Keratinocyte (primary cell): ENCODE measurements at regions not wholly inside any gene's neighbourhood (a gene's known extent, or its start where the extent isn't known, plus 50 kb on each side); places are given as distances from the start of the nearest gene placed in this dataset.

Experiments used
- DNase-seq: peaks from one replicate; pipeline ENCODE4 v3.0.0-alpha.2; 2011; ENCODE audit warnings: low read depth, missing footprints, low spot score
- FAIRE-seq: peaks from 2 replicates; lab custom pipeline; 2011; peaks lifted over from hg19 to GRCh38; lab: Jason Lieb, UNC
- H2AFZ ChIP-seq: 2 replicates; pipeline ENCODE4 v1.6.0; 2012; ENCODE audit warnings: low read length, control low read depth, inconsistent platforms; ENCODE audit not compliant: control insufficient read depth
- H3K27ac ChIP-seq: 2 replicates; pipeline ENCODE4 v1.5.1; 2011; ENCODE audit warnings: low read length; ENCODE audit not compliant: control insufficient read depth, insufficient read depth
- H3K27me3 ChIP-seq: 3 replicates; pipeline ENCODE4 v1.6.0; 2011; ENCODE audit warnings: low read length; ENCODE audit not compliant: control insufficient read depth, insufficient read depth; ENCODE audit errors: extremely low read depth
- H3K36me3 ChIP-seq, 2 experiments: 2 replicates in 1 of 2; 3 replicates in 1 of 2; pipeline ENCODE4 v1.5.1; 2011; ENCODE audit warnings: low read length in 2 of 2, mild to moderate bottlenecking in 1 of 2; ENCODE audit not compliant: control insufficient read depth in 2 of 2, insufficient read depth in 2 of 2; ENCODE audit errors: extremely low read depth in 1 of 2
- H3K4me1 ChIP-seq: 3 replicates; pipeline ENCODE4 v1.5.1; 2011; ENCODE audit warnings: low read length; ENCODE audit not compliant: control insufficient read depth, insufficient read depth; ENCODE audit errors: extremely low read depth
- H3K4me2 ChIP-seq: 3 replicates; pipeline ENCODE4 v1.6.0; 2011; ENCODE audit warnings: low read depth, low read length; ENCODE audit not compliant: control insufficient read depth, insufficient read depth; ENCODE audit errors: extremely low read depth
- H3K4me3 ChIP-seq, 3 experiments: fragments of 200-600 bp in 1 of 3; sonication (generic) in 1 of 3; 2 replicates in 2 of 3; 3 replicates in 1 of 3; pipeline ENCODE4 v1.5.1; 2011 to 2016; ENCODE audit warnings: low read length in 3 of 3, mild to moderate bottlenecking in 3 of 3, control low read depth in 2 of 3, inconsistent platforms in 1 of 3, low read depth in 1 of 3, mixed read lengths in 1 of 3, mixed run types in 1 of 3, moderate library complexity in 1 of 3; ENCODE audit not compliant: control insufficient read depth in 2 of 3, insufficient read depth in 2 of 3; ENCODE audit errors: extremely low read depth in 1 of 3
- H3K79me2 ChIP-seq: 2 replicates; pipeline ENCODE4 v1.6.0; 2012; ENCODE audit warnings: low read length; ENCODE audit not compliant: control insufficient read depth, insufficient read depth
- H3K9ac ChIP-seq: 3 replicates; pipeline ENCODE4 v1.6.0; 2011; ENCODE audit warnings: low read length; ENCODE audit not compliant: control insufficient read depth, insufficient read depth; ENCODE audit errors: extremely low read depth
- H3K9me1 ChIP-seq: 3 replicates; pipeline ENCODE4 v1.6.0; 2011; ENCODE audit warnings: low read length; ENCODE audit not compliant: control insufficient read depth, insufficient read depth; ENCODE audit errors: extremely low read depth
- H3K9me3 ChIP-seq: 2 replicates; pipeline ENCODE4 v1.5.1; 2012; ENCODE audit warnings: low read depth, low read length; ENCODE audit not compliant: control insufficient read depth
- H4K20me1 ChIP-seq: 3 replicates; pipeline ENCODE4 v1.6.0; 2011; ENCODE audit warnings: low read length; ENCODE audit not compliant: control insufficient read depth, insufficient read depth; ENCODE audit errors: extremely low read depth
- CTCF ChIP-seq, 3 experiments: IDR thresholded peaks in 1 of 3; conservative IDR thresholded peaks in 1 of 3; optimal IDR thresholded peaks in 1 of 3; 2 replicates in 2 of 3; 3 replicates in 1 of 3; pipeline versions ENCODE3 to v1.5.1; 2011; ENCODE audit warnings: low read length in 3 of 3, mild to moderate bottlenecking in 3 of 3, moderate library complexity in 2 of 3, control low read depth in 1 of 3, inconsistent platforms in 1 of 3; ENCODE audit not compliant: insufficient read depth in 2 of 3; ENCODE audit errors: extremely low read depth in 1 of 3
- EZH2 ChIP-seq: IDR thresholded peaks from one replicate; pipeline ENCODE4 v1.6.1; 2012; ENCODE audit warnings: inconsistent platforms, mild to moderate bottlenecking, low read length, moderate library complexity
- dilution Hi-C: fragments of 300-500 bp; cut with MboI; formaldehyde crosslinking; loops from one replicate; pipeline ENCODE4 v1.7.0; 2020; ENCODE audit warnings: low sequenced_read_pairs; ENCODE audit not compliant: extremely low pct_ligation_motif_present

GRCh38 chr6:8642131-8642530 lies 206.8 kb upstream of the SLC35B3 start:
- no peak for FAIRE-seq
- H3K9me3 ChIP-seq, result no peaks in the 10 kb centered on the region
- H3K4me1 ChIP-seq, result no peaks in the 10 kb centered on the region
- H4K20me1 ChIP-seq, result no peaks in the 10 kb centered on the region
- dilution Hi-C loops, result no loop called here
- no peak for TF ChIP-seq CTCF (optimal IDR thresholded peaks at IDR 0.05 in 1 of 3, IDR thresholded peaks at IDR 0.05 in 1 of 3, conservative IDR thresholded peaks at IDR 0.05 in 1 of 3; ENCODE audit: extremely low read depth in 1 of 3, insufficient read depth in 2 of 3, low read length in 3 of 3)
- TF ChIP-seq EZH2, result no peak
- no peaks in the 10 kb centered on the region for H3K36me3 ChIP-seq
- no peak overlapping the region for H3K27ac ChIP-seq
- H3K27me3 ChIP-seq, result no peaks in the 10 kb centered on the region
- no peak overlapping the region for H3K4me2 ChIP-seq
- H2AFZ ChIP-seq, result no peak overlapping the region
- H3K9ac ChIP-seq, result no peak overlapping the region
- H3K9me1 ChIP-seq, result no peaks in the 10 kb centered on the region
- H3K4me3 ChIP-seq, result no peak overlapping the region
- no peaks in the 10 kb centered on the region for H3K79me2 ChIP-seq
- DNase-seq, result no peak

- Histone ChIP-seq H3K9ac (no peak overlapping the region), H3K4me1 (no peaks in the 10 kb centered on the region), H3K9me1 (no peaks in the 10 kb centered on the region), H4K20me1 (no peaks in the 10 kb centered on the region), H2AFZ (no peak overlapping the region), H3K27ac (no peak overlapping the region), H3K79me2 (no peaks in the 10 kb centered on the region), H3K9me3 (no peaks in the 10 kb centered on the region), H3K4me2 (no peak overlapping the region), H3K27me3 (no peaks in the 10 kb centered on the region), H3K36me3 (no peaks in the 10 kb centered on the region), H3K4me3 (no peak overlapping the region)
- TF ChIP-seq CTCF (optimal IDR thresholded peaks at IDR 0.05 in 1 of 3, IDR thresholded peaks at IDR 0.05 in 1 of 3, conservative IDR thresholded peaks at IDR 0.05 in 1 of 3; ENCODE audit: extremely low read depth in 1 of 3, insufficient read depth in 2 of 3, low read length in 3 of 3) (no peak), EZH2 (no peak)
- dilution Hi-C loops, result no loop called here
- no peak for FAIRE-seq
- no peak for DNase-seq
Measured at GRCh38 chr6:8639928-8640649, 204.7 kb upstream of the SLC35B3 start.
